ENCODE measurements at regions not wholly inside any gene's neighbourhood (a gene's known extent, or its start where the extent isn't known, plus 50 kb on each side); places are given as distances from the start of the nearest gene placed in this dataset.
A peak's percentile ranks its signal among the peaks of the same experiment; 100 is the strongest.

DNA sequence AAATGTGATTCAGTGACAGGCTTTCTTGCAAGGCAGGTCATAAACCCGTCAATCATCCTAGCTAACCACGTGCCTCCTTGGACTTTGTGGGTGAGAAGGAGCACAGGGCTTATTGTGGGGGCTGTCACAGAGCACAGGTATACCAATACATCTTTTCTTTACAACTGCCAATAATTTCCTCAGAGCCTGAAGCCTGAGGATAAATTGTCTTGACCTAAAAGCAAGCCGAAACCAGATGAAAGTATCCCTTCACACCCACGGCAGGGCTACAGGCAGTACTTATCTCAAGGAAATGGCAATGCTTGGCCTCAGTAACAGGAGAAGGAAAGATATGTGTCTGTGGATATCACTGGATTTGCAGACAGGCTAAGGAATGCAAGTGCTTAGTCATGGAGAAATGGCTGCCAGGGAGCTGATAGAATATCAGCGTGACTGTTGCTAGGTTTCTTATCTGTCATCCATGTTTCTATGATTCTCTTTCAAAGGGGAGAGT lies 90.3 kb upstream of the ZNF366 start (continued):
- TF ChIP-seq NR4A1 (CRISPR knock-in tag; IDR thresholded peaks at IDR 0.05) (0 out of 2 replicates have a peak, but pooled peaks have one; percentile 17), NR4A1 (tag; IDR thresholded peaks at IDR 0.05) (peak; percentile 90), SNAPC5 (CRISPR knock-in tag; IDR thresholded peaks at IDR 0.05) (no peak), KAT2B (IDR thresholded peaks at IDR 0.05; ENCODE audit: low read depth, low read length) (no peak), SOX6 (IDR thresholded peaks at IDR 0.05) (peak; percentile 91), ZNF76 (CRISPR knock-in tag; IDR thresholded peaks at IDR 0.05; ENCODE audit: borderline replicate concordance) (no peak), RBM22 (IDR thresholded peaks at IDR 0.05; ENCODE audit: low read depth, low read length, poor library complexity, severe bottlenecking) (no peak), MCM7 (IDR thresholded peaks at IDR 0.05) (no peak), NFXL1 (CRISPR knock-in tag; IDR thresholded peaks at IDR 0.05) (no peak), HNRNPH1 (optimal IDR thresholded peaks at IDR 0.05; ENCODE audit: low read depth, low read length) (no peak), NR2F6 (CRISPR knock-in tag; IDR thresholded peaks at IDR 0.05) (no peak), HMBOX1 (IDR thresholded peaks at IDR 0.05) (no peak), NFE2L1 (tag; IDR thresholded peaks at IDR 0.05; ENCODE audit: borderline replicate concordance, low read depth) (peak; percentile 48), POLR2AphosphoS5 (IDR thresholded peaks at IDR 0.05; ENCODE audit: control insufficient read depth, insufficient read depth, low read depth, low read length) (peak; percentile 98), PTRF (tag; IDR thresholded peaks at IDR 0.05) (no peak), GTF2E2 (tag; IDR thresholded peaks at IDR 0.05) (no peak), ZNF740 (CRISPR knock-in tag; IDR thresholded peaks at IDR 0.05) (no peak), ZNF740 (tag; IDR thresholded peaks at IDR 0.05) (no peak), PHF8 (IDR thresholded peaks at IDR 0.05; ENCODE audit: borderline replicate concordance, low read length) (no peak), CSDE1 (IDR thresholded peaks at IDR 0.05) (0 out of 4 replicates have a peak, but pooled peaks of 1 of the 2 experiments have one; percentile 20), PREB (CRISPR knock-in tag; IDR thresholded peaks at IDR 0.05) (no peak), ZNF12 (CRISPR knock-in tag; IDR thresholded peaks at IDR 0.05) (no peak), MCM3 (IDR thresholded peaks at IDR 0.05) (no peak), ZNF778 (CRISPR knock-in tag; IDR thresholded peaks at IDR 0.05) (no peak)
- TF ChIP-seq, protein P1, sequence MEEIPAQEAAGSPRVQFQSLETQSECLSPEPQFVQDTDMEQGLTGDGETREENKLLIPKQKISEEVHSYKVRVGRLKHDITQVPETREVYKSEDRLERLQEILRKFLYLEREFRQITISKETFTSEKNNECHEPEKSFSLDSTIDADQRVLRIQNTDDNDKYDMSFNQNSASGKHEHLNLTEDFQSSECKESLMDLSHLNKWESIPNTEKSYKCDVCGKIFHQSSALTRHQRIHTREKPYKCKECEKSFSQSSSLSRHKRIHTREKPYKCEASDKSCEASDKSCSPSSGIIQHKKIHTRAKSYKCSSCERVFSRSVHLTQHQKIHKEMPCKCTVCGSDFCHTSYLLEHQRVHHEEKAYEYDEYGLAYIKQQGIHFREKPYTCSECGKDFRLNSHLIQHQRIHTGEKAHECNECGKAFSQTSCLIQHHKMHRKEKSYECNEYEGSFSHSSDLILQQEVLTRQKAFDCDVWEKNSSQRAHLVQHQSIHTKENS (CRISPR knock-in tag; IDR thresholded peaks at IDR 0.05) = no peak
- TF ChIP-seq, protein P2, sequence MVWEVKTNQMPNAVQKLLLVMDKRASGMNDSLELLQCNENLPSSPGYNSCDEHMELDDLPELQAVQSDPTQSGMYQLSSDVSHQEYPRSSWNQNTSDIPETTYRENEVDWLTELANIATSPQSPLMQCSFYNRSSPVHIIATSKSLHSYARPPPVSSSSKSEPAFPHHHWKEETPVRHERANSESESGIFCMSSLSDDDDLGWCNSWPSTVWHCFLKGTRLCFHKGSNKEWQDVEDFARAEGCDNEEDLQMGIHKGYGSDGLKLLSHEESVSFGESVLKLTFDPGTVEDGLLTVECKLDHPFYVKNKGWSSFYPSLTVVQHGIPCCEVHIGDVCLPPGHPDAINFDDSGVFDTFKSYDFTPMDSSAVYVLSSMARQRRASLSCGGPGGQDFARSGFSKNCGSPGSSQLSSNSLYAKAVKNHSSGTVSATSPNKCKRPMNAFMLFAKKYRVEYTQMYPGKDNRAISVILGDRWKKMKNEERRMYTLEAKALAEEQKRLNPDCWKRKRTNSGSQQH (CRISPR knock-in tag; IDR thresholded peaks at IDR 0.05) = no peak
